WTC11 (cell line): ENCODE measurements at regions not wholly inside any gene's neighbourhood (a gene's known extent, or its start where the extent isn't known, plus 50 kb on each side); places are given as distances from the start of the nearest gene placed in this dataset.

ENCODE experiments used
- ATF1 ChIP-seq: sonication (generic); formaldehyde crosslinking; IDR thresholded peaks from 2 replicates; pipeline ENCODE4 v1.8.1; 2023; ENCODE audit warnings: mild to moderate bottlenecking, moderate library complexity, missing genetic modification reagents
- CDX4 ChIP-seq: fragments of 250-450 bp; sonication (Bioruptor Pico); IDR thresholded peaks from 2 replicates; pipeline ENCODE4 v1.9.0; 2021; ENCODE audit warnings: moderate library complexity, mild to moderate bottlenecking, inconsistent platforms, borderline replicate concordance
- CREB1 ChIP-seq: sonication (generic); formaldehyde crosslinking; IDR thresholded peaks from 2 replicates; pipeline ENCODE4 v1.8.0; 2023; ENCODE audit warnings: mild to moderate bottlenecking, missing genetic modification reagents
- CREM ChIP-seq: sonication (generic); formaldehyde crosslinking; IDR thresholded peaks from 2 replicates; pipeline ENCODE4 v1.8.1; 2022; ENCODE audit warnings: mild to moderate bottlenecking, missing genetic modification reagents, moderate library complexity
- EMX1 ChIP-seq: fragments of 250-450 bp; sonication (Bioruptor Pico); IDR thresholded peaks from 2 replicates; pipeline ENCODE4 v1.8.0; 2021; ENCODE audit warnings: mild to moderate bottlenecking
- ERG ChIP-seq: fragments of 250-450 bp; sonication (Bioruptor Pico); IDR thresholded peaks from 2 replicates; pipeline ENCODE4 v1.8.0; 2021; ENCODE audit warnings: mild to moderate bottlenecking
- ETV6 ChIP-seq: sonication (generic); formaldehyde crosslinking; IDR thresholded peaks from 2 replicates; pipeline ENCODE4 v1.8.1; 2022; ENCODE audit warnings: mild to moderate bottlenecking, missing genetic modification reagents
- FOXJ3 ChIP-seq: sonication (generic); formaldehyde crosslinking; IDR thresholded peaks from 2 replicates; pipeline ENCODE4 v1.9.0; 2021; ENCODE audit warnings: missing genetic modification reagents, mild to moderate bottlenecking, borderline replicate concordance
- FOXK1 ChIP-seq: sonication (generic); formaldehyde crosslinking; IDR thresholded peaks from 2 replicates; pipeline ENCODE4 v1.8.0; 2022; ENCODE audit warnings: mild to moderate bottlenecking, moderate library complexity, missing genetic modification reagents
- GABPB1 ChIP-seq: sonication (generic); formaldehyde crosslinking; IDR thresholded peaks from 2 replicates; pipeline ENCODE4 v1.8.1; 2023; ENCODE audit warnings: mild to moderate bottlenecking, missing genetic modification reagents
- HMGA2 ChIP-seq: fragments of 250-450 bp; sonication (Bioruptor Pico); IDR thresholded peaks from 2 replicates; pipeline ENCODE4 v1.4.0; 2021; ENCODE audit warnings: mild to moderate bottlenecking, moderate library complexity
- JUN ChIP-seq: sonication (generic); formaldehyde crosslinking; IDR thresholded peaks from 2 replicates; pipeline ENCODE4 v1.8.0; 2023; ENCODE audit warnings: mild to moderate bottlenecking, missing genetic modification reagents
- KAT7 ChIP-seq: sonication (generic); formaldehyde crosslinking; IDR thresholded peaks from 2 replicates; pipeline ENCODE4 v1.8.1; 2023; ENCODE audit warnings: missing genetic modification reagents, mild to moderate bottlenecking, borderline replicate concordance
- PRDM15 ChIP-seq: sonication (generic); formaldehyde crosslinking; IDR thresholded peaks from 2 replicates; pipeline ENCODE4 v1.8.0; 2022; ENCODE audit warnings: missing genetic modification reagents
- RELA ChIP-seq: sonication (generic); formaldehyde crosslinking; IDR thresholded peaks from 2 replicates; pipeline ENCODE4 v1.8.1; 2022; ENCODE audit warnings: missing genetic modification reagents, mild to moderate bottlenecking, borderline replicate concordance
- RORB ChIP-seq: fragments of 250-450 bp; sonication (Bioruptor Pico); IDR thresholded peaks from 2 replicates; pipeline ENCODE4 v1.9.0; 2021; ENCODE audit warnings: mild to moderate bottlenecking
- SP1 ChIP-seq: sonication (generic); formaldehyde crosslinking; conservative IDR thresholded peaks from 2 replicates; pipeline ENCODE4 v1.8.1; 2022; ENCODE audit warnings: missing genetic modification reagents
- USF1 ChIP-seq: sonication (generic); formaldehyde crosslinking; IDR thresholded peaks from 2 replicates; pipeline ENCODE4 v1.8.0; 2022; ENCODE audit warnings: mild to moderate bottlenecking, missing genetic modification reagents
- ZNF138 ChIP-seq: sonication (generic); formaldehyde crosslinking; conservative IDR thresholded peaks from 2 replicates; pipeline ENCODE4 v1.8.1; 2022; ENCODE audit warnings: mild to moderate bottlenecking, moderate library complexity, missing genetic modification reagents
- TF ChIP-seq, protein P1 (sequence below): sonication (generic); formaldehyde crosslinking; IDR thresholded peaks from 2 replicates; pipeline ENCODE4 v1.8.1; 2022; ENCODE audit warnings: mild to moderate bottlenecking, missing genetic modification reagents, moderate library complexity, borderline replicate concordance
- TF ChIP-seq, protein P2 (sequence below): sonication (generic); formaldehyde crosslinking; IDR thresholded peaks from 2 replicates; pipeline ENCODE4 v1.8.0; 2022; ENCODE audit warnings: mild to moderate bottlenecking, missing genetic modification reagents
- TF ChIP-seq, protein P3 (sequence below): sonication (generic); formaldehyde crosslinking; conservative IDR thresholded peaks from 2 replicates; pipeline ENCODE4 v1.8.1; 2022; ENCODE audit warnings: mild to moderate bottlenecking, missing genetic modification reagents
- TF ChIP-seq, protein P4 (sequence below): sonication (generic); formaldehyde crosslinking; IDR thresholded peaks from 2 replicates; pipeline ENCODE4 v1.8.0; 2023; ENCODE audit warnings: mild to moderate bottlenecking, missing genetic modification reagents
- TF ChIP-seq, protein P5 (sequence below): sonication (generic); formaldehyde crosslinking; IDR thresholded peaks from 2 replicates; pipeline ENCODE4 v1.8.1; 2023; ENCODE audit warnings: mild to moderate bottlenecking, missing genetic modification reagents, moderate library complexity

GRCh38 chr1:43008115-43009060 lies 49.7 kb upstream of the SLC2A1 start (continued):
- TF ChIP-seq ETV6 (CRISPR knock-in tag) (no peak; the same call in 1 of the 2 replicates), GABPB1 (no peak), EMX1 (CRISPR knock-in tag) (peak; percentile 53; the same call in 1 of the 2 replicates), FOXK1 (peak; percentile 63; the same call in 1 of the 2 replicates), SP1 (CRISPR knock-in tag) (no peak; the same call in 1 of the 2 replicates), KAT7 (CRISPR knock-in tag) (no peak), CREB1 (no peak), ZNF138 (CRISPR knock-in tag) (no peak), CREM (CRISPR knock-in tag) (peak; percentile 73; the same call in 1 of the 2 replicates), CDX4 (CRISPR knock-in tag) (no peak), JUN (CRISPR knock-in tag) (no peak), PRDM15 (CRISPR knock-in tag) (peak; percentile 73), ERG (CRISPR knock-in tag) (no peak), USF1 (CRISPR knock-in tag) (no peak; the same call in 1 of the 2 replicates), FOXJ3 (CRISPR knock-in tag) (no peak), RORB (CRISPR knock-in tag) (no peak), RELA (no peak), HMGA2 (CRISPR knock-in tag) (peak; percentile 17; the same call in 1 of the 2 replicates), ATF1 (CRISPR knock-in tag) (no peak)
- TF ChIP-seq, protein P1, sequence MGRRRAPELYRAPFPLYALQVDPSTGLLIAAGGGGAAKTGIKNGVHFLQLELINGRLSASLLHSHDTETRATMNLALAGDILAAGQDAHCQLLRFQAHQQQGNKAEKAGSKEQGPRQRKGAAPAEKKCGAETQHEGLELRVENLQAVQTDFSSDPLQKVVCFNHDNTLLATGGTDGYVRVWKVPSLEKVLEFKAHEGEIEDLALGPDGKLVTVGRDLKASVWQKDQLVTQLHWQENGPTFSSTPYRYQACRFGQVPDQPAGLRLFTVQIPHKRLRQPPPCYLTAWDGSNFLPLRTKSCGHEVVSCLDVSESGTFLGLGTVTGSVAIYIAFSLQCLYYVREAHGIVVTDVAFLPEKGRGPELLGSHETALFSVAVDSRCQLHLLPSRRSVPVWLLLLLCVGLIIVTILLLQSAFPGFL (CRISPR knock-in tag) = no peak
- TF ChIP-seq, protein P2, sequence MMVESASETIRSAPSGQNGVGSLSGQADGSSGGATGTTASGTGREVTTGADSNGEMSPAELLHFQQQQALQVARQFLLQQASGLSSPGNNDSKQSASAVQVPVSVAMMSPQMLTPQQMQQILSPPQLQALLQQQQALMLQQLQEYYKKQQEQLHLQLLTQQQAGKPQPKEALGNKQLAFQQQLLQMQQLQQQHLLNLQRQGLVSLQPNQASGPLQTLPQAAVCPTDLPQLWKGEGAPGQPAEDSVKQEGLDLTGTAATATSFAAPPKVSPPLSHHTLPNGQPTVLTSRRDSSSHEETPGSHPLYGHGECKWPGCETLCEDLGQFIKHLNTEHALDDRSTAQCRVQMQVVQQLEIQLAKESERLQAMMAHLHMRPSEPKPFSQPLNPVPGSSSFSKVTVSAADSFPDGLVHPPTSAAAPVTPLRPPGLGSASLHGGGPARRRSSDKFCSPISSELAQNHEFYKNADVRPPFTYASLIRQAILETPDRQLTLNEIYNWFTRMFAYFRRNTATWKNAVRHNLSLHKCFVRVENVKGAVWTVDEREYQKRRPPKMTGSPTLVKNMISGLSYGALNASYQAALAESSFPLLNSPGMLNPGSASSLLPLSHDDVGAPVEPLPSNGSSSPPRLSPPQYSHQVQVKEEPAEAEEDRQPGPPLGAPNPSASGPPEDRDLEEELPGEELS = peak; percentile 12; the same call in 1 of the 2 replicates
- TF ChIP-seq, protein P3, sequence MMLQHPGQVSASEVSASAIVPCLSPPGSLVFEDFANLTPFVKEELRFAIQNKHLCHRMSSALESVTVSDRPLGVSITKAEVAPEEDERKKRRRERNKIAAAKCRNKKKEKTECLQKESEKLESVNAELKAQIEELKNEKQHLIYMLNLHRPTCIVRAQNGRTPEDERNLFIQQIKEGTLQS (CRISPR knock-in tag) = no peak
- TF ChIP-seq, protein P4, sequence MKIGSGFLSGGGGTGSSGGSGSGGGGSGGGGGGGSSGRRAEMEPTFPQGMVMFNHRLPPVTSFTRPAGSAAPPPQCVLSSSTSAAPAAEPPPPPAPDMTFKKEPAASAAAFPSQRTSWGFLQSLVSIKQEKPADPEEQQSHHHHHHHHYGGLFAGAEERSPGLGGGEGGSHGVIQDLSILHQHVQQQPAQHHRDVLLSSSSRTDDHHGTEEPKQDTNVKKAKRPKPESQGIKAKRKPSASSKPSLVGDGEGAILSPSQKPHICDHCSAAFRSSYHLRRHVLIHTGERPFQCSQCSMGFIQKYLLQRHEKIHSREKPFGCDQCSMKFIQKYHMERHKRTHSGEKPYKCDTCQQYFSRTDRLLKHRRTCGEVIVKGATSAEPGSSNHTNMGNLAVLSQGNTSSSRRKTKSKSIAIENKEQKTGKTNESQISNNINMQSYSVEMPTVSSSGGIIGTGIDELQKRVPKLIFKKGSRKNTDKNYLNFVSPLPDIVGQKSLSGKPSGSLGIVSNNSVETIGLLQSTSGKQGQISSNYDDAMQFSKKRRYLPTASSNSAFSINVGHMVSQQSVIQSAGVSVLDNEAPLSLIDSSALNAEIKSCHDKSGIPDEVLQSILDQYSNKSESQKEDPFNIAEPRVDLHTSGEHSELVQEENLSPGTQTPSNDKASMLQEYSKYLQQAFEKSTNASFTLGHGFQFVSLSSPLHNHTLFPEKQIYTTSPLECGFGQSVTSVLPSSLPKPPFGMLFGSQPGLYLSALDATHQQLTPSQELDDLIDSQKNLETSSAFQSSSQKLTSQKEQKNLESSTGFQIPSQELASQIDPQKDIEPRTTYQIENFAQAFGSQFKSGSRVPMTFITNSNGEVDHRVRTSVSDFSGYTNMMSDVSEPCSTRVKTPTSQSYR (CRISPR knock-in tag) = peak; percentile 59; the same call in 1 of the 2 replicates
- TF ChIP-seq, protein P5, sequence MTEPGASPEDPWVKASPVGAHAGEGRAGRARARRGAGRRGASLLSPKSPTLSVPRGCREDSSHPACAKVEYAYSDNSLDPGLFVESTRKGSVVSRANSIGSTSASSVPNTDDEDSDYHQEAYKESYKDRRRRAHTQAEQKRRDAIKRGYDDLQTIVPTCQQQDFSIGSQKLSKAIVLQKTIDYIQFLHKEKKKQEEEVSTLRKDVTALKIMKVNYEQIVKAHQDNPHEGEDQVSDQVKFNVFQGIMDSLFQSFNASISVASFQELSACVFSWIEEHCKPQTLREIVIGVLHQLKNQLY (CRISPR knock-in tag) = no peak
